ENCODE measurements at regions not wholly inside any gene's neighbourhood (a gene's known extent, or its start where the extent isn't known, plus 50 kb on each side); places are given as distances from the start of the nearest gene placed in this dataset.

- TF ChIP-seq REST (IDR thresholded peaks at IDR 0.05; ENCODE audit: unreplicated experiment) (no peak), ETS1 (IDR thresholded peaks at IDR 0.05) (no peak), STAT1 (IDR thresholded peaks at IDR 0.05; ENCODE audit: unreplicated experiment) (no peak), CTCF (conservative IDR thresholded peaks at IDR 0.05; ENCODE audit: low read depth in 2 of 2) (no peak), ZNF331 (CRISPR knock-in tag; IDR thresholded peaks at IDR 0.05; ENCODE audit: low read depth) (no peak)
Observed at GRCh38 chr4:14124816-14125215, 497.3 kb upstream of the BOD1L1 start (continued).

GRCh38 chr4:14125375-14126129, 498.0 kb upstream of the BOD1L1 start:
- no peaks in the 10 kb centered on the region for H3K36me3 ChIP-seq (ENCODE audit: insufficient read depth)
- no peaks in the 10 kb centered on the region for H4K20me1 ChIP-seq (replicated peaks; ENCODE audit: insufficient read depth)
- no peaks in the 10 kb centered on the region for H3K27me3 Mint-ChIP-seq (ENCODE audit: insufficient read depth, low read depth, poor library complexity)
- peaks cover 25% of the 10 kb centered on the region; the same call in 1 of the 2 replicates for H3K9me2 ChIP-seq (ENCODE audit: insufficient read depth)
- DNase-seq (ENCODE audit: low spot score) (no peak), ATAC-seq (no peak)
- TF ChIP-seq ETS1 (IDR thresholded peaks at IDR 0.05) (no peak), EZH2 (IDR thresholded peaks at IDR 0.05; ENCODE audit: low read depth, unreplicated experiment) (no peak), REST (IDR thresholded peaks at IDR 0.05; ENCODE audit: unreplicated experiment) (no peak), ZNF331 (CRISPR knock-in tag; IDR thresholded peaks at IDR 0.05; ENCODE audit: low read depth) (no peak), CTCF (conservative IDR thresholded peaks at IDR 0.05; ENCODE audit: low read depth in 2 of 2) (no peak), CREB1 (CRISPR knock-in tag; IDR thresholded peaks at IDR 0.05; ENCODE audit: low read depth) (no peak), JUNB (IDR thresholded peaks at IDR 0.05; ENCODE audit: unreplicated experiment) (no peak), EZH2phosphoT487 (IDR thresholded peaks at IDR 0.05; ENCODE audit: unreplicated experiment) (no peak), STAT1 (IDR thresholded peaks at IDR 0.05; ENCODE audit: unreplicated experiment) (no peak), NANOG (IDR thresholded peaks at IDR 0.05; ENCODE audit: borderline replicate concordance) (no peak), POLR2AphosphoS5 (IDR thresholded peaks at IDR 0.05; ENCODE audit: low read depth) (no peak), ZNF114 (CRISPR knock-in tag; IDR thresholded peaks at IDR 0.05) (no peak)
- H3F3A ChIP-seq (replicated peaks; ENCODE audit: low read depth): no peaks in the 10 kb centered on the region
- no peaks in the 10 kb centered on the region for H3K9me3 Mint-ChIP-seq
- no peak overlapping the region for H3K4me3 ChIP-seq
- H3K4me1 Mint-ChIP-seq: no peaks in the 10 kb centered on the region
- H2AFZ ChIP-seq: no peak overlapping the region
- no peaks in the 10 kb centered on the region for H3K27me3 ChIP-seq (ENCODE audit: insufficient read depth)
- no peaks in the 10 kb centered on the region for H3K4me1 ChIP-seq (ENCODE audit: insufficient read depth)
- H3K27ac Mint-ChIP-seq: no peak overlapping the region
- no peak overlapping the region for H3K4me3 Mint-ChIP-seq
- H3K27ac ChIP-seq (ENCODE audit: low read depth): no peak overlapping the region
- no peak overlapping the region for H3K4me2 ChIP-seq
- no peaks in the 10 kb centered on the region for H3K79me2 ChIP-seq (replicated peaks; ENCODE audit: insufficient read depth)
- H3K36me3 Mint-ChIP-seq (ENCODE audit: low read depth): no peaks in the 10 kb centered on the region

All from GM23338 (cell line).